Medulla oblongata (tissue), 1 donor: ENCODE measurements at regions not wholly inside any gene's neighbourhood (a gene's known extent, or its start where the extent isn't known, plus 50 kb on each side); places are given as distances from the start of the nearest gene placed in this dataset.

Source experiments
- DNase-seq: peaks from one replicate; pipeline ENCODE4 v3.0.0-alpha.2; 2015; ENCODE audit errors: extremely low spot score

GRCh38 chr13:68160466-68160865, 930.3 kb upstream of the PCDH9 start:
- DNase-seq = no peak

DNA sequence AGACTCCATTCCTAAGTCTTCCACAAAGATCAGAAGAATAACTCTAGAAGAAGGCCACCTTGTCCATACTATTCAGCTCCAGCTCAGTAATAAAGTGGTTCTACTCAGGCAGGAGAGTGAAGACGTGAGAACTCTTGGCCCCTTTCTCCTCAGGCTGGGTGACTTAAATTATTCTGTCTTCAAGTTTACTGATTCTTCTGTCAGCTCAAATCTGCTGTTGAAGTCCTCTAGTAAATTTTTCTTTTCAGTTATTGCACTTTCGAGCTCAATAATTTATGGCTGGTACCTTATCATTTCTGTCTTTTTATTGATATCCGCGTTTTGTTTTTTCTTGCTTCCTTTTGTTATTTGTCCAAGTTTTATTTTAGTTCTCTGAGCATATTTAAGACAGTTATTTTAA, 922.3 kb upstream of the PCDH9 start:
- DNase-seq = no peak

DNA sequence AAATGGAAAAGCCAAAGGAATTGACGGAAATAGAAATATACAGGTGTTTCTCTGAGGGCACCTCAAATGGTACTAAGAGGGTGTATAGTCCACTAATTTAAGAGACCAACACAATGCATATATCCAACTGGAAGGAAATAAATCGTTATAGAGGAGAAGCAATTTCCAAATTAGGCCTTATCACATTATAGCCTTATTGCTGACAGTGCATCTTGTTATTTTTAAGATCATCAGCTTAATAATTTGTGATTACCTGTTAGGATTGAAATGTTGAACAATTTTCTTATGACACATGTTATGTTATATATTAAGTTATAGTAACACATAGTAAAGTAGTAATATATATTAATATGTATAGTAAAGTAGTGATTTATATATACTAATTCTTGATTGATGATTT, 915.7 kb upstream of the PCDH9 start:
- DNase-seq = no peak

DNA sequence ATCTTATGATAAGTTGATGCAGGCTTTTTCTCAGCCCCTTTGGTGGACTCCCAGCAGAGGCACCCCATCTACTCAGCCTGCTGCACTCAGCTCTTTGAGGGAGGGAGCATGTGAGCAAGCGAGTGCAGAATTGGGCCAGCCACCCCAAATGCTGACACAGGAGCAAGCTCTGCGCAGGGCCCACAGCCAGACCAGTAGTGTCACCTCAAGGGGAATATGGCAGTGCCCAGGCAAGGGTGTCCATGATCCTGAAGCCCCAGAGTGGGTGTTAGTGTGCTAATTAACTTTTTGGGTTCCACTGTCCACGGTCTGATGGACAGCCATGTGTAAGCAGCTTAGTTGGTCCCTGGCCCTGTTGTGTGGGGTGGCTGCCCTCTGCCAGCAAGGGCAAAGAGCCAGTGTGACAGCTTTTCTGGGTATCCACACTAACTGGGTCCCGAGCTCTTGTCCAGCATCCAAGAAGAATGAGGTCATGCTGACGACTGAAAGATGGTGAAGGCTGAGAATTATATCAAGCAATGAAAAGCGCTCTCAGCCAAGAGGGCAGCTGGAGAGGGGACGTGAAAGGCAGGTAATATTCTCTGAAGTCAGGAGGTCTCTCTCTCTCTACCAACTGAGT, 898.3 kb upstream of the PCDH9 start:
- DNase-seq = no peak

- no peak for DNase-seq
Observed at GRCh38 chr13:68125087-68125480, 894.9 kb upstream of the PCDH9 start.

DNA sequence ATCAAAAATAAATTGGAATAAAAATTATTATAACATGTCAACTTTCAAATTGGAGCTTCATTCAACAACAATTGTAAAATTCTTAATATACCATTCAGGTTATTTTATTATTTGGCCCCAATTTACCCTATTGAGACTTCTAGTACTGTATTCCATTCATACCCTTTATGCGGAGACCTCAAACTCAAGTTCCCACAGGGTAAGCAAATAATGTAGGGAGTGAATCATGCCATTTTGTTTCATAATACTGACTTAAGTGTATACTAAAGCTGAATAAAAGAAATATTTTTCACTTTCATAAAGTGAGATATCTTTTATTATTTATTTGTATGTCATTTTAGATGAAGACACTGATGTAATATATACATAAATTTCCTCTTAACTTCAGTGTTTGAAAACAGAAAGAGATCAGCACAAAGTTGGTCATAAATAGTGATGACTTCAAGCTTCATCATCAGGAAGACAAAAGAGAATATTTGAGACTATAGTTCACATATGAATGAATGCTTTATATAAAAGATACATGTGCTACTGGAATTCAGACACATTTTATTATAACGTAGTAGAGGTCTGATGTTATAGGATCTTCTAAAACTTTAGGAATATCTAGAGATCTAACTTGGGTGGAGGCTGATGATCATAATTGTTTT, 894.4 kb upstream of the PCDH9 start:
- DNase-seq = no peak

DNA sequence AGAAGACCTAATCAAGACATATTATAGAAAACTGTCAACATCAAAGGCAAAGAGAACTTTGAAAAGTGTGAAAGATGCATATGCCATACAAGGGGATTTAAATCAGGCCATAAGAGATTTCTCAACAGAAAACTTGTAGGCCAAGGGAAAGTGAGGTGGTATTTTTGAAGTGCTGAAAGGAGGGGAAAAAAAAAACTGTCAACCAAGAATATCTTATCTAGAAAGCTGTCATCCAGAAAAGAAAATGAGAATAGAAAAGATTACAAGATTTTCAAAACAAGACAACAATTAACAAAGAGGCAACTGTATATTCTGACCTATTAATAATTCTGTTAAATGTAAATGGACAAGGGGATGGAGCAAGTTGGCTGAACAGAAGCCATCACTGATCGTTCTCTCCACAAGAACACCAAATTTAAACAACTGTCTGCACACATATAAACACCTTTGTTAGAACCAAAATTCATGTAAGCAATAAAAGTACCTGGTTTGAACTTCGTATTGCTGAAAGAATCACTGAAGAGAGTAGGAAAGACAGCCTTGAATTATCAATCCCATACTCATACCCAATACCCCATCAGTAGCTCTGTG, 880.1 kb upstream of the PCDH9 start:
- DNase-seq = no peak

DNA sequence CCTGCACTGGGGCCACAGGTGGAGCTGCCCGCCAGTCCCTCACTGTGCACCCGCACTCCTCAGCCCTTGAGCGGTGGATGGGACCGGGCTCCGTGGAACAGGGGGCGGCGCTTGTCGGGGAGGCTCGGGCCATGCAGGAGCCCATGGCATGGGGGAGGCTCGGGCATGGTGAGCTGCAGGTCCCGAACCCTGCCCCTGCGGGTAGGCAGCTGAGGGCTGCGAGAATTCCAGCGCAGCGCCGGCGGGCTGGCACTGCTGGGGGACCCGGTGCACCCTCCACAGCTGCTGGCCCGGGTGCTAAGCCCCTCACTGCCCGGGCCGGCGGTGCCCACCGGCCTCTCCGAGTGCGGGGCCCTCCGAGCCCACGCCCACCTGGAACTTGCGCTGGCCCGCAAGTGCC, 877.5 kb upstream of the PCDH9 start:
- no peak for DNase-seq

DNA sequence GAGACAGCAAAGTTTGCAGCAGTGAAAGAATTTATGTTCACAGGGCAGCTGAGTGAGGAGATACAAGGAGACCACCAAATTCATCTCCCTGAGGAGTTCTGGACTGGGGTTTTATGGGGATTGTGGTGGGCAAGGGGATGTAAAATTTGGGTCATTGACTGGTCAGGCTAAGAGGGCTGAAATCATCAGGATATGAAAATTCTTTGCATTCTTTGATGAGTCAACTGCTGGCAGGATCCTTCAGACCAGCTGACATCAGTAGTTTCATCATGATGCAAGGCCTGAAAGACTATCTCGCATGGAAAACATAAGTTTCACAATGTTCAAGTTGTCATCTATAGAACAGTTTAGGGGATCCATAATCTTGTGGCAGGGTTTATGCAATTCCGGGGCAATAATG, 869.5 kb upstream of the PCDH9 start:
- DNase-seq = no peak

DNA sequence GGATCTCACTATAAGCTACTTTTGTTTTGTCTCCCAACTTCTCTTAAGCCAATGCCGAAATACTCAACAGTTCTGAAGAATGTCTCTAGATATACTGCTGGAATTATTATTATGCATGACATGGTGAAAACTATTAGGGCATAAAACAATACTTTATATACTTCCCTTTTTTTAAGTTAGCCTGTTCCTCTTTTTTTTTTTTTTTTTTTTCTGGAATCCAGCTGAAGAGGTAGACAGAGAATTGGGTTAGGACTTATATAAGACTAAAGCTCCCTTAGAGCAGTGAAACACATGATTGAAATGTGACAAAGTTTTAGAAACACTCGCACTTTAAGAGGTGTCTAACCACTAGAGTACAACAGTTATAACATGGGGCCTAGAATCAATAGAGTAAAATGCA, 850.9 kb upstream of the PCDH9 start:
- DNase-seq = no peak

DNA sequence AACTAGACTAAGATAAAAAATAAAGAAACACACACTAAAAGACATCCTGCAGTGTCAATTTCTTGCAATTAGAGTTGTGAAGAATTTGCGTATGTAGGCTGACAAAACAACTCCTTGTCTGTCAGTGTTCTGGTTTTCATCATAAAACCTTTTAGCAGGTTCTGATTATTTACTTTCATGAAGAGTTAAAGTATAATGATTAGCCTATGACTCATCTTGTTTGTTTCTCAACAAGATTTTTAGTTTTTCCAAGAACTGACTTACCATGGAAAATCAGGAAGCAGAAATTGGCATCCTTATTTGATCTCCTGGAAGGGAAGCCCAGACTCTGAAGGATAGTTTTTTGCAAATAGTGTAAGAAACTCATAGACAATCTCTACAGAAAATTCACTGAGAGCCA, 848.7 kb upstream of the PCDH9 start:
- no peak for DNase-seq

DNA sequence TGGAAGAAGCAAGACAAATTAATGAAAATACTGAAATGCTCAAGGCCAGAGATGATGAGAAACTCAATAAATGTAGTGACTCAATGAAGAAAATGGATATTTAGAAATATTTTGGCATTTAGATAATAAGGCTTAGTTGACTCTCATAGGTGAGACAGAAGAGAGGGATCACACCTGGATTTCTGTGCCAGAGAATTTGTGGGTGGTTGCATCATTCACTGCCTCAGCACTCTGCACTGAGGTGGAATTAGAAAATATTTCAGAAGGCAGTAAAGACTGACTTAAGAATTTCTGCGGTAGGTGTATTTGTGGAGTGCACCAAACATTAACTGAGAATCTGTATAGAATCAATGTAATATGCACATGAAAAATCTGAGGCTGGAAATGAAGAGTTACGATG, 848.3 kb upstream of the PCDH9 start:
- no peak for DNase-seq

- no peak for DNase-seq
Observed at GRCh38 chr13:68076046-68076445, 845.9 kb upstream of the PCDH9 start.

- DNase-seq = no peak
Observed at GRCh38 chr13:68066879-68067513, 836.9 kb upstream of the PCDH9 start.

GRCh38 chr13:68064001-68064770, 834.0 kb upstream of the PCDH9 start:
- DNase-seq = no peak

- no peak for DNase-seq
Observed at GRCh38 chr13:68063181-68063580, 833.0 kb upstream of the PCDH9 start.

- DNase-seq = no peak
Observed at GRCh38 chr13:68057836-68058235, 827.7 kb upstream of the PCDH9 start.

- DNase-seq = no peak
Observed at GRCh38 chr13:68056816-68057710, 826.9 kb upstream of the PCDH9 start.

DNA sequence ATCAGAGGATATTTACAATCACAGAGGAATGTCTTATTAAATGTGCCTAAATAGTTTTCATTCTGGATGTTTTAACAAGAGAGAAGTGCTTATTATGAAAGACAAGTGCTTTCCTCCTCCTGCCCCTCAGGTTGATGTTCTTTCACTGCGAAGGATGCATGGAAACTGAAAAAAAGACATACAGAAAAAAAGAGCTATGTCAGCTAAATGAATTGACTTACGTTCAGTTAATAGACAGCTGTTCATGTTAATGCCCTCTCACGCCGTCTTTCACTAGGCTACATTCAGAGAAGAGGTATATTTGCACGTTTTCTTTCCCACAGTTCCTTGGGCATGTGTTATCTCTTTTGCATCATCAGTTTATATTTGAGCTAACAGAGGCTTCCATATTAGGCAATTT, 821.8 kb upstream of the PCDH9 start:
- DNase-seq = no peak

DNA sequence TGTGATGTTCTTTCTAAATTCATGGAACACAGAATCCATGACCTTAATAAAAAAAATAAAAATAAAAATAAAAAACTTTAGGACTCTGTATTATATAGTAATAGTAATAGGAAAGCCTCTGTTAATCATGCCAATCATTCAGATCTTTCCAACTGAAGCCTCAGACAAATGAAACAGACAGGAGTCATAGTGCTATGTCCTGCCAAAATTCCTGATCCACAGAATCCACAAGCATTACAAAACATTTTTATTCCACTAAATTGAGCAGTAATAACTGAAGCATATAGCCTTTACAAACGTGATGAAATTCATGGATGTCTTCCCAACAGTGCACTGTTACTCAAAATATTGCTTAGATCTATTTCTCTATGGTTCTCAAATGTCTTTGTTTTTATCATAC, 820.6 kb upstream of the PCDH9 start:
- no peak for DNase-seq

DNA sequence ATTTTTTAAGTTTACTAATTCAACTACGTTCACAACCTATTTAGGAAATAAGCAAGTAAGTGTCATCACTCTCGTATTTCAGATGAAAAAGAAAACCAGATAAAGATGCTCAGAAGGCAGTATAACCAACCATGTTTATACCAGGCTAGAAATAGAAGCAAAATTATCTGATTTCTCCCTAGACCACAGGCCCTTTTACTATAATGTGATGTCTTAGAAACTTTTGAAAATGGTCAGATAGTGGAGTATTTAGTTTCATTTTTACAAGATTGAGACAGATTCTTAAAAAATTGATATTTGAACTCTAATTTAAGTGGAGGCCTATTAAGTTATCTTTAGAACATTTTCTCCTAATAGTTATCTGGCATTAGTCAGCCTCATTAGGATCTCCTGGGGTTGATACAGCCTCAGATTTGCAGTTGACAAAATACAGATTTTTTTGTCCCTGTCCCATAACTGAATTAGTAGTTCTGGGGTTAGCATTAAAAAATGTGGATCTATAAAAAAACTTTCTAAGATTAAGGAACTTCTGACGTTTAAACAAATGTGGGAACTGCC, 818.7 kb upstream of the PCDH9 start:
- DNase-seq = no peak
